Panc1 (cell line): ENCODE measurements at regions not wholly inside any gene's neighbourhood (a gene's known extent, or its start where the extent isn't known, plus 50 kb on each side); places are given as distances from the start of the nearest gene placed in this dataset.
A peak's percentile ranks its signal among the peaks of the same experiment; 100 is the strongest.
"Not testable (repeated sequence)": the region's sequence is repeated elsewhere in the genome, so short reads cannot be mapped to it uniquely, and the experiment has no call there.

ENCODE experiments used
- ATAC-seq: fragments of 200-7000 bp; cut with Tn5 transposase; 2 replicates; pipeline ENCODE4 v1.9.1; 2020; ENCODE audit warnings: mild to moderate bottlenecking, moderate library complexity
- BruUV-seq: library from RNA; stranded (reverse); fragments of 400-500 nt; replicated peaks from 2 replicates; lab custom pipeline; 2021; lab: Mats Ljungman, UMichigan
- CTCF ChIA-PET: fragments of 300-600 bp; sonication (Branson Sonifier 250); formaldehyde crosslinking; loops from one replicate; lab custom pipeline; 2022; ENCODE audit warnings: antibody characterized with exemption; lab: Charles Lee
- POLR2A ChIA-PET: fragments of 300-600 bp; sonication (Branson Sonifier 250); formaldehyde crosslinking; loops from one replicate; lab custom pipeline; 2022; ENCODE audit warnings: antibody characterized with exemption; lab: Charles Lee
- DNase-seq: peaks from one replicate; pipeline ENCODE4 v3.0.0-alpha.2; 2010; ENCODE audit warnings: low read depth, low spot score
- H3K27ac ChIP-seq: 2 replicates; pipeline ENCODE4 v1.5.1; 2011; ENCODE audit warnings: mild to moderate bottlenecking, low read length, inconsistent platforms
- H3K27me3 ChIP-seq: fragments of 200-500 bp; sonication (Bioruptor generic); 2 replicates; pipeline ENCODE4 v1.6.0; 2014; ENCODE audit warnings: low read length, inconsistent platforms; ENCODE audit not compliant: control insufficient read depth, insufficient read depth
- H3K36me3 ChIP-seq: fragments of 200-500 bp; sonication (Bioruptor generic); 2 replicates; pipeline ENCODE4 v1.5.1; 2014; ENCODE audit warnings: inconsistent platforms, mild to moderate bottlenecking, low read length, moderate library complexity; ENCODE audit not compliant: control insufficient read depth, insufficient read depth
- H3K4me1 ChIP-seq: 2 replicates; pipeline ENCODE4 v1.5.1; 2011; ENCODE audit warnings: inconsistent platforms, mild to moderate bottlenecking, low read length, moderate library complexity; ENCODE audit not compliant: control insufficient read depth, insufficient read depth
- H3K4me3 ChIP-seq, 2 experiments: 2 replicates each; pipeline ENCODE4 v1.5.1; 2011 to 2012; ENCODE audit warnings: low read depth in 2 of 2, low read length in 2 of 2, mild to moderate bottlenecking in 2 of 2, inconsistent platforms in 1 of 2, moderate library complexity in 1 of 2
- H3K9me3 ChIP-seq: fragments of 200-500 bp; sonication (Bioruptor generic); 2 replicates; pipeline ENCODE4 v1.5.1; 2014; ENCODE audit warnings: low read depth, mild to moderate bottlenecking, inconsistent platforms, low read length, moderate library complexity; ENCODE audit not compliant: control insufficient read depth, insufficient read depth
- POLR2AphosphoS5 ChIP-seq: IDR thresholded peaks from 2 replicates; pipeline ENCODE4 v1.6.1; 2012; ENCODE audit warnings: mild to moderate bottlenecking, low read depth, low read length, moderate library complexity
- SIN3A ChIP-seq: IDR thresholded peaks from 2 replicates; pipeline ENCODE4 v1.6.1; 2012; ENCODE audit warnings: low read depth, mild to moderate bottlenecking, low read length, moderate library complexity, borderline replicate concordance; ENCODE audit not compliant: insufficient read depth
- TCF7L2 ChIP-seq: IDR thresholded peaks from 2 replicates; pipeline ENCODE4 v1.6.1; 2011; ENCODE audit warnings: mild to moderate bottlenecking, low read depth, low read length, inconsistent platforms
- in situ Hi-C: cut with HindIII; loops from 2 replicates; pipeline ENCODE4 v1.10.0; 2016; ENCODE audit warnings: low sequenced_read_pairs, low pct_unique_long_range_greater_than_20kb
- intact Hi-C: fragments of 100-400 bp; cut with micrococcal nuclease; formaldehyde crosslinking; loops from one replicate; pipeline ENCODE4 v1.10.0; 2022; ENCODE audit not compliant: unreplicated experiment
- TF ChIP-seq, protein P1 (sequence below): fragments of 450-650 bp; IDR thresholded peaks from 2 replicates; pipeline ENCODE4 v1.5.1; 2017; ENCODE audit warnings: mild to moderate bottlenecking
- TF ChIP-seq, protein P2 (sequence below), 2 experiments: IDR thresholded peaks; 2 replicates each; pipeline ENCODE4 v1.6.1; 2011 to 2012; ENCODE audit warnings: low read depth in 2 of 2, control low read depth in 1 of 2, low read length in 1 of 2, mild to moderate bottlenecking in 1 of 2, moderate library complexity in 1 of 2; ENCODE audit not compliant: insufficient read depth in 1 of 2

DNA sequence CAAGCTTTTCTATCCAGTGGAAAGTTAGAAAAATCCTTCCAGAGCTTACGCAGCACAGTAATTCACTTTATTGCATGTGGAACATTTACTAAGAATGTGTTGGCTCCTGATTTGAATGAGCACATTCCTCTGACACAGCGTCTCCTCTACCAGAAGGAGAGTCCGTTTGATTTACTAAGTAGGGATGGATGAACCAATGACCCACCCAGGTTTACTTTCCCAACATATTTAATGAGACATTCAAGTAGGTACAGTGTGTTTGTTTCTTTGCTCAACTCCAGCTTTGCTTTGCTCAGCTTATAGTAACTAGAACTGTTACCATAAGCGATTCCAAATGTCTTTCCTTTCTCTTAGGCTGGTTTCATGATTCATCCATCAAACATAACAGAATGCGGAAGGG lies 161.7 kb downstream of the SMARCA1 start:
- H3K9me3 ChIP-seq, result no peaks in the 10 kb centered on the region
- CTCF ChIA-PET, result no interaction called here
- H3K4me3 ChIP-seq, result no peak overlapping the region
- no TSS peak for BruUV-seq
- H3K27me3 ChIP-seq, result no peaks in the 10 kb centered on the region
- no peaks in the 10 kb centered on the region for H3K36me3 ChIP-seq
- DNase-seq, result no peak
- intact Hi-C loops (loop anchor here (5.0 kb wide), 1 partner anchor 554 kb away; no protein-coding TSS in a partner anchor), in situ Hi-C loops (no loop called here)
- H3K4me1 ChIP-seq, result no peaks in the 10 kb centered on the region
- no peak overlapping the region; the same call in 1 of the 2 replicates for H3K27ac ChIP-seq
- ATAC-seq, result no peak
- POLR2A ChIA-PET, result no interaction called here
- TF ChIP-seq TCF7L2 (no peak), POLR2AphosphoS5 (no peak), SIN3A (no peak)

DNA sequence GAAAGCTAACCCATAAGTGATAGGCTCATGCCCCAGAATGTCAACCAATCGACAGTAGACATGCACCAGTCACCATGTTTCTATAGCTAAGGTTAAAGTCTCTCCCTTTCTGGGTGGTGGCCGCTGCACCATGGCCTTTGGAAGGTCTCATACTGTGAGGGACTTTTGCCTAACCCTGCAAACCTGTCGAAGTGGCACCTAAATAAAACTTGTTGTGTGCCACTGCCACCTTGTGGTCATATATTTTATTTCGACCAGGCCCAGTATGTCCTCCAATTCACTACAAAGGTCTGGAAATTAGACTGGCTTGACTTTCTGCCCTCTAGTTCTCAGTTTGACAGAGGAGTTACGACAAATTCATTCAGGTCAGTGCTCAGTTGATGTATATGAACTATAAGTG lies 163.1 kb downstream of the SMARCA1 start:
- POLR2A ChIA-PET, result no interaction called here
- ATAC-seq, result peak; percentile 94
- no TSS peak for BruUV-seq
- DNase-seq, result peak; percentile 42
- no peaks in the 10 kb centered on the region for H3K36me3 ChIP-seq
- intact Hi-C loops, result loop anchor here (1.0 to 5.0 kb wide), 2 partner anchors 42 to 553 kb away; no protein-coding TSS in a partner anchor
- H3K27me3 ChIP-seq, result no peaks in the 10 kb centered on the region
- no peaks in the 10 kb centered on the region for H3K9me3 ChIP-seq
- H3K27ac ChIP-seq, result no peak overlapping the region
- no peaks in the 10 kb centered on the region for H3K4me1 ChIP-seq
- CTCF ChIA-PET, result no interaction called here
- TF ChIP-seq SIN3A, result no peak
- TF ChIP-seq, protein P1, sequence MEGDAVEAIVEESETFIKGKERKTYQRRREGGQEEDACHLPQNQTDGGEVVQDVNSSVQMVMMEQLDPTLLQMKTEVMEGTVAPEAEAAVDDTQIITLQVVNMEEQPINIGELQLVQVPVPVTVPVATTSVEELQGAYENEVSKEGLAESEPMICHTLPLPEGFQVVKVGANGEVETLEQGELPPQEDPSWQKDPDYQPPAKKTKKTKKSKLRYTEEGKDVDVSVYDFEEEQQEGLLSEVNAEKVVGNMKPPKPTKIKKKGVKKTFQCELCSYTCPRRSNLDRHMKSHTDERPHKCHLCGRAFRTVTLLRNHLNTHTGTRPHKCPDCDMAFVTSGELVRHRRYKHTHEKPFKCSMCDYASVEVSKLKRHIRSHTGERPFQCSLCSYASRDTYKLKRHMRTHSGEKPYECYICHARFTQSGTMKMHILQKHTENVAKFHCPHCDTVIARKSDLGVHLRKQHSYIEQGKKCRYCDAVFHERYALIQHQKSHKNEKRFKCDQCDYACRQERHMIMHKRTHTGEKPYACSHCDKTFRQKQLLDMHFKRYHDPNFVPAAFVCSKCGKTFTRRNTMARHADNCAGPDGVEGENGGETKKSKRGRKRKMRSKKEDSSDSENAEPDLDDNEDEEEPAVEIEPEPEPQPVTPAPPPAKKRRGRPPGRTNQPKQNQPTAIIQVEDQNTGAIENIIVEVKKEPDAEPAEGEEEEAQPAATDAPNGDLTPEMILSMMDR, result peak; percentile 79
- in situ Hi-C loops, result no loop called here
- no peak overlapping the region for H3K4me3 ChIP-seq

DNA sequence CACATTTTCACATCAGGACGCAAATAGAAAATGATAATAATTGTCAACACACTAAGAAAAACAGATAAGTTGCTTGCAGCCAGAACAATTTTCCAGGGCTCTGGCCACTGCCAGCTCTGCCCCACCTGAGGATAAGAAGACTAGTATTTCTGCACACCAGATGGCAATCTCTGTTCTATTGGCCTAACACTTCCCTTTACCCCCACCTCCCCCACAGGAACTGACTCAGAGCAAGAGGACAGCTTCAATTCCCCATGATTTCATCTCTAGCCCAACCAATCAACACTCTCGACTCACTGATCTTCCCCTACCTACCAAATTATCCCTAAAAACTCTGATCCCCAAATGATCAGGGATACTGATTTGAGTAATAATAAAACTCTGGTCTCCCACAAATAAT lies 164.0 kb downstream of the SMARCA1 start:
- CTCF ChIA-PET, result no interaction called here
- TF ChIP-seq, protein P2, sequence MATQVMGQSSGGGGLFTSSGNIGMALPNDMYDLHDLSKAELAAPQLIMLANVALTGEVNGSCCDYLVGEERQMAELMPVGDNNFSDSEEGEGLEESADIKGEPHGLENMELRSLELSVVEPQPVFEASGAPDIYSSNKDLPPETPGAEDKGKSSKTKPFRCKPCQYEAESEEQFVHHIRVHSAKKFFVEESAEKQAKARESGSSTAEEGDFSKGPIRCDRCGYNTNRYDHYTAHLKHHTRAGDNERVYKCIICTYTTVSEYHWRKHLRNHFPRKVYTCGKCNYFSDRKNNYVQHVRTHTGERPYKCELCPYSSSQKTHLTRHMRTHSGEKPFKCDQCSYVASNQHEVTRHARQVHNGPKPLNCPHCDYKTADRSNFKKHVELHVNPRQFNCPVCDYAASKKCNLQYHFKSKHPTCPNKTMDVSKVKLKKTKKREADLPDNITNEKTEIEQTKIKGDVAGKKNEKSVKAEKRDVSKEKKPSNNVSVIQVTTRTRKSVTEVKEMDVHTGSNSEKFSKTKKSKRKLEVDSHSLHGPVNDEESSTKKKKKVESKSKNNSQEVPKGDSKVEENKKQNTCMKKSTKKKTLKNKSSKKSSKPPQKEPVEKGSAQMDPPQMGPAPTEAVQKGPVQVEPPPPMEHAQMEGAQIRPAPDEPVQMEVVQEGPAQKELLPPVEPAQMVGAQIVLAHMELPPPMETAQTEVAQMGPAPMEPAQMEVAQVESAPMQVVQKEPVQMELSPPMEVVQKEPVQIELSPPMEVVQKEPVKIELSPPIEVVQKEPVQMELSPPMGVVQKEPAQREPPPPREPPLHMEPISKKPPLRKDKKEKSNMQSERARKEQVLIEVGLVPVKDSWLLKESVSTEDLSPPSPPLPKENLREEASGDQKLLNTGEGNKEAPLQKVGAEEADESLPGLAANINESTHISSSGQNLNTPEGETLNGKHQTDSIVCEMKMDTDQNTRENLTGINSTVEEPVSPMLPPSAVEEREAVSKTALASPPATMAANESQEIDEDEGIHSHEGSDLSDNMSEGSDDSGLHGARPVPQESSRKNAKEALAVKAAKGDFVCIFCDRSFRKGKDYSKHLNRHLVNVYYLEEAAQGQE (IDR thresholded peaks at IDR 0.05; ENCODE audit: insufficient read depth in 1 of 2, low read depth in 2 of 2, low read length in 1 of 2), result no peak
- in situ Hi-C loops, result no loop called here

DNA sequence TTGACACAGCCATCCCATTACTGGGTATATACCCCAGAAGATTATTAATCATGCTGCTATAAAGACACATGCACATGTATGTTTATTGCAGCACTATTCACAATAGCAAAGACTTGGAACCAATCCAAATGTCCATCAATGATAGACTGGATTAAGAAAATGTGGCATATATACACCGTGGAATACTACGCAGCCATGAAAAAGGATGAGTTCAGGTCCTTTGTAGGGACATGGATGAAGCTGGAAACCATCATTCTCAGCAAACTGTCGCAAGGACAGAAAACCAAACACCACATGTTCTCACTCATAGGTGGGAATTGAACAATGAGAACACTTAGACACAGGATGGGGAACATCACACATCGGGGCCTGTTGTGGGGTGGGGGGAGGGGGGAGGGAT lies 165.9 kb downstream of the SMARCA1 start:
- H3K36me3 ChIP-seq, DNase-seq, H3K27ac ChIP-seq, intact Hi-C loops, CTCF ChIA-PET, H3K9me3 ChIP-seq, H3K4me1 ChIP-seq, in situ Hi-C loops, H3K27me3 ChIP-seq, BruUV-seq, ATAC-seq, POLR2A ChIA-PET, H3K4me3 ChIP-seq: not testable (repeated sequence)

More for the DNA sequence above, 164.0 kb downstream of the SMARCA1 start:
- Histone ChIP-seq H3K27ac (no peak overlapping the region), H3K27me3 (no peaks in the 10 kb centered on the region), H3K4me1 (no peaks in the 10 kb centered on the region), H3K36me3 (no peaks in the 10 kb centered on the region), H3K9me3 (no peaks in the 10 kb centered on the region), H3K4me3 (no peak overlapping the region)
- no peak for DNase-seq
- intact Hi-C loops, result no loop called here
- BruUV-seq, result no TSS peak
- POLR2A ChIA-PET, result no interaction called here
- ATAC-seq, result no peak
